Stimulated activated CD4-positive, alpha-beta T cell treated with anti-CD3 and anti-CD28 coated beads, TNF-alpha, amount 100 ng/mL, for 4 hours (primary cell): ENCODE measurements at regions not wholly inside any gene's neighbourhood (a gene's known extent, or its start where the extent isn't known, plus 50 kb on each side); places are given as distances from the start of the nearest gene placed in this dataset.
"Not testable (repeated sequence)": the region's sequence is repeated elsewhere in the genome, so short reads cannot be mapped to it uniquely, and the experiment has no call there.

Source experiments
- DNase-seq, 3 experiments: peaks; one replicate each; pipeline ENCODE4 v3.0.0-alpha.2; 2020; ENCODE audit warnings: low read depth in 3 of 3

DNA sequence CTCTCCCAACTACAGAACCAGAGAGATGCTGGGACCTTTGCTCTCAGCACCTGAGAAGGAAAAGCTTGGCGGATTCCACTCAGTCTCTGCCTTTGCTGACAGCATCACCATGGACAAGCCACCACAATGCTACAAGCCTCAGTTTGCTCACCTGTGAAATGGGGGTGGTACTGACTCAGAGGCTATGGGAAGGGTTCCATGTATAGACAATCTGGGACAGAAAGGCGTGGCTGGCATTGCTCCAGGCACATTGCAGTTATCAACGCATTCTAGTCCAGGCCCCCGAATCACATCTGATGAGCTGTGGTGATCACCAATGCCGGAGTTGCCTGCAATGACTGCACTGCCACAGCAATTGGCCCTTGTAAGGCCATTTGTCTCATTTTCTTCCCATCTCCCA is 72.6 kb downstream of the ISX start:
- no peak for DNase-seq

DNA sequence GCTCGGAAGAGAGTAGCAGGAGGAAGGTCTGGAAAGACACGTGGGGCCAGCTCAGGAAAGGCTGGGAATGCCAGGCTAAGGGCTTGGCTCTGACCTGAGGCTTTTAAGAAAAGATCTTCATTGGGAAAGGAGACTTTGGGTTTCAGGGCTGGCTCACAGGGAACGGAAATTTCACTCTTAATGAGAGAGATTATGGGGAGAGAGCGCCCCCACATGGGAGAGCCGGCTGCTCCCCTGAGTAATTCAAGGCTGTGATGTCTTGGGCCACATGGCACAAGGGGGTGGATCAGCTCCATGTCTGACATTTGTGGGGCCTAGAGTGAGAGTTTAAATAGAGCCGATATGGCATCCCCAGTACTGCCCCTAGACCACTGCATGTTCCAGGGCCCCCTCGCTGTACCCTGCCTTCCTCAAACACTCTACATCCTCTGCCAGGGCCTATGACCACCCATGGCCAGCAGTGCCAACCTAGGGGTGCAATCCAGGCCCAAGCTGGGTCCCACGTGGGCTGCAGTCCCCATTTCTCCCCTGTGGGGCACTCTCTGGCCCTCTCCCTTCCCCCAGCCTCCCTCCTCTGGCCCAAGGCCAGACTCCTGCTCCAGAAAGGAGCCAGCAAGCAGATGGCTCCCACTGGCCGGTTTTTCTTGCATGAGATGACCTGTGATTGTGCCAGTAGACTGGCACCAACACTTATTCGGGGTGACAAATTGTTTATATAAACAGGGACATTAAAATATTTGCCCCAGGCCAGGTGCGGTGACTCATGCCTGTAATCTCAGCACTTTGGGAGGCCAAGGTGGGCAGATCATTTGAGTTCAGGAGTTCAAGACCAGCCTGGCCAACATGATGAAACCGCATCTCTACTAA is 75.2 kb downstream of the ISX start:
- no peak for DNase-seq

DNA sequence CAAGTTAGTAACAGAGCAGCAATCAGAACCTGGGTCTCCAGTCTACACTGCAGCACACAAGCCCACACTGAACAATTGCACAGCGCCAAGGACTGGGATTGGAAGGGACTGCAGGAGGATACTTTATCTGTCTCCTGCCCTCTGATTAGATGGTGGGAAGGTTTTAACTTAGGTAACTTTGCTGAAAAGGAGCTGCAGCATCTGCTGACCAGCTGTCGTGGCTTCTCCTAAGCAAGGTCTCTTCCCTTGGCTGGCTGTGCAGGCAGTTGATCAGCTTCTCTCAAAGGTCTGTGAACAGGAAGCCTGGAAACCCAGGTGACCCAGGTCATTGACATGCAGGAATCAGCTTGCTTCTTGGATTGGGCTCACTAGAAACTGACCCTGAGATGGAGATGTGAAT is 82.4 kb downstream of the ISX start:
- DNase-seq = no peak

DNA sequence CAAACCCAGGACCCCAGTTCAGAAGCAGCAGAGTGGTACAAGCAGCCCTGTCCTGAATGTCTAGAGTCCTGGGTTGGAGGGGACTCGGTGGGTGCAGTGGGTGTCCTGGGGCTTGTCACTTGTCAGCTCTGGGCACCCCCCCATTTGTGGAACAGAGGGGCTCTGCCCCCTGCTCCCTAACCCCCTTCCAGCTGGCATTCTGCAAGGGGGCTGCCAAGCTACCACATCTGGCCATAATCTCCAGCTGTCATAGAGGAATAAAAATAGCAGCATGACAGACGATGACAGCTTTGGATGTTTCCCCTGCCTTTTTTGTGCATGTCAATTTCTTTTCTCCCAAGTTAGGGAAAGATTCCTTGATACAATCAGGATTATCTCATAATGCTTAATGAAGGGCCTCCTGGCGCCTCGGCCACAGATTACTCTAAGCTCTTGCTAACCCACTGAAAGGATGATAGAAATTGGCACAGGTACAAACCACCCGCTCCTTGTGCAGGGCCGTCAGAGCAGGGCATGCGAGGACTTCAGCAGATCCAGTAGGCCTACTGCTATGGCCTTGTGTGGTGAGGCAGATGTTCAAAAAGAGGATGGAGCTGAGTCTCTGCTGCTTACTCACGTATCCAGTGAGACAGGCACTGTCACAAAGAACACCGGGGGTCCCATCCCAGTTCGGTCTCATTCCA is 83.0 kb downstream of the ISX start:
- DNase-seq = no peak

DNA sequence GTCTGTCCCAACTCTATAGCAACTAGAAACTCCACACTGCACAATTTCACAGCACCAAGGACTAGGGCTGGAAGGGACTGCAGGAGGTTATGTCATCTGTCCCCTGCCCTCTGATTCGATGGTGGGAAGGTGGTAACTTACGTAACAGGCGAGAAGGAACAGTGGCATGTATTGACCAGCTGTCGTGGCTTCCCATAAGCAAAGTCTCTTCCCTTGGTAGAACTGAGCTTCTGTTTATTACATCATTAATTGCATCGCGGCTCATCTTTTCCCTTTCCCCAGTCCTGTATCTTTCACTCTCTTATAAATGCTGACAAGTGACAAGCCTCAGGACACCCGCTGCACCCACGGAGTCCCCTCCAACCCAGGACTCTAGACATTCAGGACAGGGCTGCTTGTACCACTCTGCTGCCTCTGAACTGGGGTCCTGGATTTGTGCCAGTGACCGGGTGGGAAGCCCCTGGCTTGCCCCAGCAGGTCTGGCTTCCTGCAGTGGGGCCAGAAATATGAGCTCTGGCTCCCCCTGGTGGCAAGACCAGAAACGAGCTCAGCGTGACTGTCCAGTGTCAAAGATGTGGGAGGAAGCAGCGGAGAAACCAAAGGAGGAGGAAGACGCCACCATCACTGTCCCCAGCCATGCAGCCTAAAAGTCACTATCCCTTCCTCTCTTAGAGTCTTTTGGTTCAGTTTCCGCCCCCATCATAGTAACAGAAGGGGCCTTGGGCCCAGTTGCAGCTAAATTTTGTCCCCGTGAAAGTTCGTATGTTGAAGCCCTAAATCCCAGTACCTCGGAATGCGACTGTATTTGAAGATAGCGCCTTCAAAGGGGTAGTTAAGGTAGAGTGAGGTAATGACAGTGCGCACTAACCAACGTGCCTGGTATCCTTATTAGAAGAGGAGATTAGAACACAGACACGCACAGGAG is 84.5 kb downstream of the ISX start:
- peak; percentile 13 to 35 (median 18) for DNase-seq

DNA sequence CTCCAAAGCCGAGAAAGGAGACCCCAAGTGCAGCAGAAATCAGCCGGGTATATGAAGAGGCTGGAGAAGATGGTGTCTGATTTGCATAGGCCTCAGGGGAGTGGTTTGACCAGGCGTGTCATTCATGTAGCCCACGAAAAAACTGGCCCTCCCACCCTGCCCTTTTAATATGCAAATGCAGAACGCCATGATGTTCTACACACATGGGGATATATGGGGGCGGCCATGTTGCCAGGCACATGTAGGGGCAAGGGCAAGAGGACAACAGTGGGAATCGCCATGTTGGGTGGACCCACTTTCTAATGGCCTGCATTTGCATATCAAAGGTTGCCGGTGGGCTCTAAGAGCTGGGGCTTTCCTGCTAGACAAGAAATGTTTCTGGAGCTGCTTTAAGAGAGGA is 86.4 kb downstream of the ISX start:
- DNase-seq = no peak

- DNase-seq = no peak
Observed at GRCh38 chr22:35154937-35155387, 89.0 kb downstream of the ISX start.

DNA sequence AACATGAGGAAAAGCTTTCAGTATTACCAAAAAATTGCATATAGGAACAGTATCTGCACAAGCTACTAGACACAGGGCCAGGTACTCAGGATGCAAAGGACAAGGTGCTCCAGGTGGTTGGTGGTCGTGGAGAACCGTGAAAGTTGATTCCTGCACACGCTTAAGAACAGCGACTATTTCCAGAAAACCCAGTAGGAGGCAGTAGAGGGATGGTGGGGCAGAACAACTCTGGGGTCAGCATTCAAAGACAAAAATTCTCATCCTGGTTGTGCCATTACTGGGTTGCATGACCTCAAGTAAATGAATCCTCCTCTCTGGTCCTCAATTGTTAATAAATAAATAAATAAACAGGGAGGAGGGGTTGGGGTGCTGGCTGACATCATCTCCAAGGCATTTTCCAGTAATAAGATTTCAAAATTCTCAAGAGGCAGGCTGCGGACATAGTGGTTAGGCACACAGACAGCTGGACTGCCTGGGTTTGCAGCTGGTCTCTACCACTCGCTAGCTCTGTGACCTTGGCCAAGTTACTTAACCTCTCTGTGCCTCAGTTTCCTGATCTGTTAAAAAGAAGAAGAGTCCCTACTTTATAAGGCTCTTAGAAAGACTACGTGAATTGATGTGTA is 89.6 kb downstream of the ISX start:
- DNase-seq = no peak

GRCh38 chr22:35156945-35157344 is 91.0 kb downstream of the ISX start:
- no peak for DNase-seq

DNA sequence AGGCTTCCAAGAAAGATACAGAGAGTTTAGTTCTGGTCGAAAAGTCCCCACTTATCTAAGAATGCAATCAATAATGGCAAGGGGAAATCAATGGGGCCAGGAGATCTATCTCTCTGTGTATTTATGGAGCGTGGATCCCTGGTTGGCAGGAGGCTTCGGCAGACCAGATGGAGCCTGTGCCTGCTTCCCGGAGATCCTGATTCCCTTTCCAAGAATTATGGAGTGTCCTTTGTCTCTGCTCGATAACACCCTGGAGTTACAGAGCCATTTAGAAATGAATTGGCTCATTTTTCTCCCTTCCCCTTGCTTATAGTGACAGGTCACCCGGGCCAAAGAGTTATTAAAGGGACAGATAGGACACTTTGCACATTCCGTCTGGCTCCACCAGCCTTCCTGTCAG is 92.4 kb downstream of the ISX start:
- no peak for DNase-seq

GRCh38 chr22:35159343-35159742 is 93.4 kb downstream of the ISX start:
- DNase-seq = no peak

DNA sequence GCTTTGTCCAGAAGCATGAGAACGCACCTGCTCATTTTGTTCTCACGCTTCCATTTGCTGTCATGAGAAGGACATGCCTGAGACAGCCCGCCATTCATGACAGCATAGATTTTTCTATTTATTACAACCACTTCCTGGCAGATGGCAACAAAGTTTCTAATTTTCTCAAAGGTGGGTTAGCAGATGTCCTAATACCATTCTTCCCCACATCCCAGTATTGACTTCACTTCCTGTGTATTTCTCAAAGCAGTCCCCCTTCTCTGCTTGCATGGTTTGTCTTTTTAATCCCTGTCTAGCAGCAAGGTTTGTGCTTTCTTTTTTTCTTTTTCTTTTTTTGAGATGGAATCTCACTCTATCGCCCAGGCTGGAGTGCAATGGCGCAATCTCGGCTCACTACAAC is 94.3 kb downstream of the ISX start:
- DNase-seq = no peak

DNA sequence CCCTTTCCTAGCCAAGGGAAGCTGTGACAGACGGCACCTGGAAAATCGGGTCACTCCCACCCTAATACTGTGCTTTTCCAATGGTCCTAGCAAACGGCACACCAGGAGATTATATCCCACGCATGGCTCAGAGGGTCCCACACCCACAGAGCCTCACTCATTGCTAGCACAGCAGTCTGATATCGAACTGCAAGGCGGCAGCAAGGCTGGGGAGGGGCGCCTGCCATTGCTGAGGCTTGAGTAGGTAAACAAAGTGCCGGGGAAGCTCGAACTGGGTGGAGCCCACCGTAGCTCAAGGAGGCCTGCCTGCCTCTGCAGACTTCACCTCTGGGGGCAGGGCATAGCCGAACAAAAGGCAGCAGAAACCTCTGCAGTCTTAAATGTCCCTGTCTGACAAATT is 91.4 kb upstream of the HMGXB4 start:
- not testable (repeated sequence) for DNase-seq

DNA sequence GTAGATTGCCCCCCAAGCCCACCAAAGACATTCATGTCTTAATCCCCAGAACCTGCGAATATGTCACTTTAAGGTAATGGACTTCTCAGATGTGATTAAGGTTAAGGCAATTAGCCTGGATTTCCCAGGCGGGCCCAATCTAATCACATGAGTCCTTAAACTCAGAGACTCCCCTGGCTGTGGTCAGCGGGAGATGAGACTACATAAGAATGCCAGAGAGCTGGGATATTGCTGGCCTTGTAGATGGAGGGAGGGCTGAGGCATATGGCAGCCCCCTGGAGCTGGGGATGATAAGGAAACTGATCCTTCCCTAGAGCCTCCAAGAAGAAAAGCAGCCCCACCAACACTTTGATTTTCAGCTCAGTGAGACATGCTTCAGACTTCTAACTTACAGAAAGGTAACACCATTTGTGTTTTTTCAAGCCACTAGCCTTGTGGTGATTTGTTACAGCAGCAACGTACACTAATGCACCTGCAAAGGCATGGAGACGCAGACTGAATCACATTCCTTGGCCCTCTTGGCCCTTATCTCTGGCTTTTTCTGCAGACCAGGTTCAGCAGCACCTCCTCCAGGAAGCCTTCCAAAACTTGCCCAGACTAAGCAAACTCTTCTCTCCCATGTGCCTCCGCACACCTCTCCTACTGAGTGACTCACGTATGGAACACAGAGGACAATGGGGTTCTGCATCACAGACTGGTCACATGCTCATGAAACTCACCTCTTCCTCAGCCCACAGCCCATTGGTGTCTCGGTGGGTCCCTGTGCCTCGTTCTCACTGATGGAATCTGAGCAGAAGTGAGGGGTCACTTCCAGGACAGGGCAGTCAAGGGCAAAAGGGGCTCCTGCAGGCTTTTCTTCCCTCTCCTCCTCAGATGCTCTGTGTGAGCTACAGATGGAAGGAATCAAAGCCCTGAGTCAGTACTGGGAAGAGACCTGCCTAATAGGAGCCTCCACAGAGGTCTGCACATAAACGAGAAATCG is 86.3 kb upstream of the HMGXB4 start:
- DNase-seq = no peak

GRCh38 chr22:35172442-35172841 is 84.9 kb upstream of the HMGXB4 start:
- DNase-seq = no peak

DNA sequence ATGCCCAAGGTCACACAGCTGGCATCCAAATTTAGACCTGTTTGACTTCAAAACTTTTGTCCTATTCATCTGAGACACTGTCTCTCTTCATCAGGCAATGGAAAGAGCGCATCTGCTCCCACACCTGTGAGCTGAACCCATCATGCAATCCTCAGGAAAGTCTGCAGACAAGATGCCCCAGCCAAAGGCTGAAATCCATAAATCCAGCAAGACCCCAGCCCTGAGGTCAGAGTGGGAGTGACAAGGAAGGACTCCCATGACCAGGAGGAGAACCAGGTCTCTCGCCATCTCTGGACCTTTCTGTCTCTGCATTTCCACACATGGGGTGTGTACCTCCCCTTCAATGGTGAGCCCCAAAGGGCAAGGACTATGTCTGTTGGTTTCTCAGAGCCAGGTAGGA is 83.6 kb upstream of the HMGXB4 start:
- DNase-seq = no peak

DNA sequence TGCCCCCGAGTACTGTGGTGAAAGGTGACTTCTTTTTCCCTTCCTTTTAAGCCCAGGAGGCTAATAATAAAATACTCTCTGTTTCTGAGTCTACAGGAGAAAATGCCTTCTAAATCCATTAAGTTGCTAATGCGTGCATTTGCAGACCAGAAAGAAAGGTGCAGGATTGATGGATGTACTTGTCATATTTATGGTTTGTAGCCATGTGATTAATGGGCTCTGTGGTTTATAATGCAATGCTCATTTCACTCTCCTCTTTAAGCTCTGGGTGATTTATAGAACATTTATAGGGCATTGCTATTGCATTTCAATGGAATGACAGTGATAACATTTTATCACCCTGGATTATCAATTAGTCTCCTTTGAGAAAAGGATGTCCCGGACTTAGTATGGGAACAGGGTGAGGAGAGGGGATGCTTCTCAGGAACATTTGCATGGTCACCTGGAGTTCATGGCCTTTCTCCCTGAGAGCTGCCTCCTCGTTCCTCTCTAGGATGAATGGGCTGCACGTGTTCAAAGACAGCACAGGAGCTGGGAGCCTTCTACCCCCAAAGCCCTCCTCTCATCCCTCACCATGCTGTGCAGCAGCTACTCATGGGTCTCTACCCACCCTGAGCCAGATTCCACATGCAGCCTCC is 82.8 kb upstream of the HMGXB4 start:
- no peak for DNase-seq

DNA sequence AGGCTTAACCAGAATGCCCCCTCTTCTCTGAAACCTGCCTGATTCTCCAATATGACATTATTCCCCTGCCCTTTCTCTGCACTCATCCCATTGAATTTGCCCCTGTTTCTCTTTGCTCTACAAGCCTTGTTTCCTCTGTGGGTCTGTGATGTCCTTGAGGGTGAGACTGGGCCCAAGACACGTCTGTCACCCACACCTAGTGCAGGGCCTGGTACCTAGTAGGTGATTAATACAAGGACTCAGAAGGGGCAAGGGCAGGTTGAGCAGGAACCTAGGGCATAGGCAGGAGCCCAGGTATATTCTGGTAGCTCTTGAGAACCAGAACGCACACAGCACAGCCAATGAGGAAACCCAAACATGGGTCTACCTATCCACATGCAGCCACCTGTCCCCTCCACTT is 81.9 kb upstream of the HMGXB4 start:
- DNase-seq = no peak

DNA sequence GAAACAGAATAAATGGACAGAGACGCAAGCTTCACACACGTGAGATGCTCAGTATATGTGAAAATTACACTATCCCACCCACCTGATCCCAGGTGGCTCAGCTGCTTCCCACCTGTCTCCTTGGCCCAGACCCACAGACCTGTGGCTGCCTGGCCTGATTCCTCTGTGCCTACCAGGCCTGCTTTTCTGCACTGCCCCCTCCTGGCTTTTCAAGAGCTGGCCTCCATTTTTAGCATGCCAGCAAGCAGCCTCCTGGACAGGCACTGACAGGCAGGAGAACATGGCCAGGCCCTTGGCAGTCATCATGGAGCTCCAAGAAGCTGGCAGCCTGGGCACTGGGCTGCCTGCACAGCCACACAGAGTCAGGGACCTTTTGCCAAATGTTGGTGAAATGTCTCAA is 79.5 kb upstream of the HMGXB4 start:
- DNase-seq = no peak

- DNase-seq = no peak
Observed at GRCh38 chr22:35178446-35178845, 78.8 kb upstream of the HMGXB4 start.
